ENCODE measurements at regions not wholly inside any gene's neighbourhood (a gene's known extent, or its start where the extent isn't known, plus 50 kb on each side); places are given as distances from the start of the nearest gene placed in this dataset.

DNA sequence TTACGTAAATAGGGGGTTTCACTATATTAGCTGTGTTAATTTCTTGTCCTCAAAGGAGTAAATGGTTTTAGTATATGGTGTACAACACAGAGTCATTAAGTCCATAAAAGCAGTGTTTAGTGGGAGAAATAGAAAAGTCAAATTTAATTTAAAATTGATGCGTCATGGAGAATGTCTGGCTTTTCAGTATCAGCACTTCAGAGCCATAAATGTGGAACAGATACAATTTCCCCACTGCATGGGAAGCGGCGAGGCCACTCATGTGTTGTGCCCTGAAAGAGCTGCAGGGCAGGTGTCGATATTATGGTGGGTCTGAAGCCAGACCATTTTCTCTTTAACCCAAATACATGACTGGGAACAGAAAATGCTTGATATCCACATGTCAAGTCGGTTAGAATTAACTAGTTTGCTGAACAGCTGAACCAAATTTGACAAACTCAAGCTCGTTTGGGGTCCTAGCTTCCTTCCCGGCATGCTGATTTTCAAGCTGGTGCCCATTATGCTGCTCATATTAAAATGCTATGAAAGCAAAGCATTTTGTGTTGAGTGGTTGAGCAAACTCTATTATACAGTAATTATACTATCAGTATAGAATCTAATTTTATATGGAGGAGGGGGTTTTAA is 364.6 kb upstream of the TBL1XR1 start:
- no peak overlapping the region for H3K4me3 ChIP-seq (ENCODE audit: low read depth, low read length)
- no peak for DNase-seq (ENCODE audit: low read depth)
- TF ChIP-seq, protein P1, sequence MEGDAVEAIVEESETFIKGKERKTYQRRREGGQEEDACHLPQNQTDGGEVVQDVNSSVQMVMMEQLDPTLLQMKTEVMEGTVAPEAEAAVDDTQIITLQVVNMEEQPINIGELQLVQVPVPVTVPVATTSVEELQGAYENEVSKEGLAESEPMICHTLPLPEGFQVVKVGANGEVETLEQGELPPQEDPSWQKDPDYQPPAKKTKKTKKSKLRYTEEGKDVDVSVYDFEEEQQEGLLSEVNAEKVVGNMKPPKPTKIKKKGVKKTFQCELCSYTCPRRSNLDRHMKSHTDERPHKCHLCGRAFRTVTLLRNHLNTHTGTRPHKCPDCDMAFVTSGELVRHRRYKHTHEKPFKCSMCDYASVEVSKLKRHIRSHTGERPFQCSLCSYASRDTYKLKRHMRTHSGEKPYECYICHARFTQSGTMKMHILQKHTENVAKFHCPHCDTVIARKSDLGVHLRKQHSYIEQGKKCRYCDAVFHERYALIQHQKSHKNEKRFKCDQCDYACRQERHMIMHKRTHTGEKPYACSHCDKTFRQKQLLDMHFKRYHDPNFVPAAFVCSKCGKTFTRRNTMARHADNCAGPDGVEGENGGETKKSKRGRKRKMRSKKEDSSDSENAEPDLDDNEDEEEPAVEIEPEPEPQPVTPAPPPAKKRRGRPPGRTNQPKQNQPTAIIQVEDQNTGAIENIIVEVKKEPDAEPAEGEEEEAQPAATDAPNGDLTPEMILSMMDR (IDR thresholded peaks at IDR 0.05; ENCODE audit: insufficient read depth, low read depth, low read length), result no peak

DNA sequence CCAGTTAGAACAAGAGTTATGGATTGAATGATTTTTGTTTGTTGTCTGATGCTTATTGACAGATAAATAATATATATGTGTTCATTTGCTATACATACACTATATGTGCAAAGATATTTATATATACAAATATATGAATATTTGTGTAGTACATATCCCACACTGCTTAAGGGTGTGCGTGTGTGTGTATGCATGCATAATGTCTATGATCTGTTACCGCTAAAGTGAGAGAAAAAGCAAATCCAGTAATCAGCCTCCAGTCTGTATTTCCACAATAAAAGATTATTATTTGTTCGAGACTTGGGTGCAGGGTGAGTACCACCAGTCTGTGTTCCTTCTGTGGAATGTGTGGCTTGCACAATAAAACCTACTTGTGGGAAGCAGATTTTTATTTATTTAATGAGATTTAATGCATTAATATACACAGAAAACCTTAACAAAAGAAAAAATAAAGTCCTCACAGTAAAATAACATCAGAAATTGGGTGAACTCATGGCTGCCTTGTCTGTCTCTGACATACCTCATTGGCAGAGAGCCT is 366.0 kb upstream of the TBL1XR1 start:
- H3K4me3 ChIP-seq (ENCODE audit: low read depth, low read length), result no peak overlapping the region
- DNase-seq (ENCODE audit: low read depth), result peak; percentile 23
- TF ChIP-seq, protein P1 (IDR thresholded peaks at IDR 0.05; ENCODE audit: insufficient read depth, low read depth, low read length), result no peak

DNA sequence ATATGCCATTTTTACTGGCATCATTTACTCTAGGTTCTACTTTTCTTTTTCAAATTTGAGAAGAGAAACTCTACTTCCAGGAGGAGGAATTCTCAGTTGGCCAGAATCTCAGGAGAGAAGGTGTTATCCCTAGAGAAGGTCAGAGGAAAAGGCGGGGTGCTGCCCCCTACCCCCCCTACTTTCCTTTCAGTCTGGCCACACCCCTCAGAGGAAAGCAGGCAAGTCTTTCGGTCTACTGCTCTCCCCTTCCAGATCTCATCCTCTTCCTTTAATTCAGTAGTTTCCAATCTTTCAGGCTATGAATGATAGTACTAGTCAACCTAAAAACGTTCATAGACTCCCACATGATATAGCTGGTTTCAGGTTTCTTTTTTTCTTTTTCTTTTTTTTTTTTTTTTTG is 366.5 kb upstream of the TBL1XR1 start:
- TF ChIP-seq, protein P1 (IDR thresholded peaks at IDR 0.05; ENCODE audit: insufficient read depth, low read depth, low read length), result no peak
- DNase-seq (ENCODE audit: low read depth), result no peak
- no peak overlapping the region for H3K4me3 ChIP-seq (ENCODE audit: low read depth, low read length)

DNA sequence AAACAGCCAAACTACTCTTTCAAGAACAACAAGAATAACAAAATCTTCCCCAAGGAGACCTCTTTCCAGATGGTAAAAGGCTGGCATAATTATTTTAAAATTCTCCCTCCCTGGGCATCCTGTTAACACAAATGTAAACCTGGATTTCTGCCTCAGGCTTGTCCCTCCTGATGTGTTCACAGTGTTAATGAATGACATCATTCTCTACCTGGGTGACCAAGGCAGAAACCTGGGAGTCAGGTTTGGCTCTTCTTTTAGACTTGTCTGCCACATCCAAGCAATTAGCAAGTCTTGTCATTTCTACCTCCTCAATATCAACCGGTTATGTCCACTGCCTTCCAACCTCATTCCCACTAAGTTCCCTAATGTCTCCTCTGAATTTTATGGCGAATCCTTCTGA is 368.7 kb upstream of the TBL1XR1 start:
- no peak overlapping the region for H3K4me3 ChIP-seq (ENCODE audit: low read depth, low read length)
- TF ChIP-seq, protein P1 (IDR thresholded peaks at IDR 0.05; ENCODE audit: insufficient read depth, low read depth, low read length), result no peak
- no peak for DNase-seq (ENCODE audit: low read depth)

DNA sequence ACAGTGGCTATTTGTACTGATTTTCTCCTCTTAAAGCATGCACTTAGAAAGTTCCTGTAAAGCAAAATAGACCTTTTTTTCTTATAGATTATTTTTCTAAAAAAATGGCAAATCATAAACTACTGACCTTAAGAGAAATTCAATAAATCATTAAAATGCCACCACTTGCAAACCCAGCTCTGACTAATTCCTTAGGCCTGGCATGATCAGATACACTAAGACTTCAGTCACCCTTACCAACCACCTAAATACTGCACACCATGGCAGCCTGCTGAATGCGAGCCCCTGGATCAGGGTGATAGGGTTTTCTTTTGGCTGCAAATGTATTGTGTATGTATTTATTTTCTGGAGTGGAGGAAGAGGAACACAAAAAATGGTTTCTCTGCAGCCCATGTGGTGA is 370.6 kb upstream of the TBL1XR1 start:
- DNase-seq (ENCODE audit: low read depth), result no peak
- H3K4me3 ChIP-seq (ENCODE audit: low read depth, low read length), result no peak overlapping the region
- TF ChIP-seq, protein P1 (IDR thresholded peaks at IDR 0.05; ENCODE audit: insufficient read depth, low read depth, low read length), result no peak

DNA sequence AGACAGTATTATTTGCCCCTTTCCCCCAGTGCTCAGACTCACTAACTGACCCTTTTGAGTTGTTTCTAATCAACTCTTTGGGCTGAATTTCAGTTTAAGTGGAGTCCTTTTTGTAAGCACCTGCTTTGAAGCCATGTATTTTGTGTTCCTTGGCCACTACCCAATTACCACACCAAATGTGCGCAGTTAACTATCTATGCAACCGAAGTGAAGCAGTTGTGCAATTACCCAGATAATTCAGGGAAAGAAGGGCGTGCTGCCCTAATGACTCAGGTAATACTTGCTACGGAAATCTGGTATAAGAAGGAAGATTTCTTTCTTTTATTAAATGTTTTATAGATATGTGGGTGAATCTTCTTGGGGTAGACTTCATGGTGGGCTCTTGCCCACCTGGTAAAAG is 371.9 kb upstream of the TBL1XR1 start:
- no peak overlapping the region for H3K4me3 ChIP-seq (ENCODE audit: low read depth, low read length)
- no peak for DNase-seq (ENCODE audit: low read depth)
- TF ChIP-seq, protein P1 (IDR thresholded peaks at IDR 0.05; ENCODE audit: insufficient read depth, low read depth, low read length), result no peak
